Muscle of arm (tissue), 1 donor: ENCODE measurements at regions not wholly inside any gene's neighbourhood (a gene's known extent, or its start where the extent isn't known, plus 50 kb on each side); places are given as distances from the start of the nearest gene placed in this dataset.
"Not testable (repeated sequence)": the region's sequence is repeated elsewhere in the genome, so short reads cannot be mapped to it uniquely, and the experiment has no call there.

Experiments
- DNase-seq: peaks from one replicate; pipeline ENCODE4 v3.0.0-alpha.2; 2013

DNA sequence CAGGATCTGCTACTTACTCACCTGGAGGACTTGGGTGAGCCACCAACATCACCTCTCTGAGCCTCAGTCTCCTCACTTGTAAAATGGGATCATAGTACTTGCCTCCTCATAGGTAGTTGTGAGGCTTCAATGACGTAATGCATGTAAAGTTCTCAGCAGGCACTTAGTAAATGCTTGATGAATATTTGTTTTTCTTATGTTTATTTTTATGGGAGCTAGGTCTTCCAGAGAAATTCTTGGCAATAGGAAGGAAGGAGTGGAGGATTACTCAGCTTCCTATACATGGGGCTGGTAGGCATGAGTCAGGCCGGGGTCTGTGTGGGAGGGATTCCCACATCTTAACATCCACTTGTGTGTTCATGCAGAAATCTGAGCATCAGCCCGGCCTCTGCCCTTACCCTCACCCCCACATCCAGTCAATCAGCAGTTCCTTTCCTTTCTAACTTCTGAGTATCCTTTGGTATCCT, 95.4 kb upstream of the USP24 start:
- no peak for DNase-seq

DNA sequence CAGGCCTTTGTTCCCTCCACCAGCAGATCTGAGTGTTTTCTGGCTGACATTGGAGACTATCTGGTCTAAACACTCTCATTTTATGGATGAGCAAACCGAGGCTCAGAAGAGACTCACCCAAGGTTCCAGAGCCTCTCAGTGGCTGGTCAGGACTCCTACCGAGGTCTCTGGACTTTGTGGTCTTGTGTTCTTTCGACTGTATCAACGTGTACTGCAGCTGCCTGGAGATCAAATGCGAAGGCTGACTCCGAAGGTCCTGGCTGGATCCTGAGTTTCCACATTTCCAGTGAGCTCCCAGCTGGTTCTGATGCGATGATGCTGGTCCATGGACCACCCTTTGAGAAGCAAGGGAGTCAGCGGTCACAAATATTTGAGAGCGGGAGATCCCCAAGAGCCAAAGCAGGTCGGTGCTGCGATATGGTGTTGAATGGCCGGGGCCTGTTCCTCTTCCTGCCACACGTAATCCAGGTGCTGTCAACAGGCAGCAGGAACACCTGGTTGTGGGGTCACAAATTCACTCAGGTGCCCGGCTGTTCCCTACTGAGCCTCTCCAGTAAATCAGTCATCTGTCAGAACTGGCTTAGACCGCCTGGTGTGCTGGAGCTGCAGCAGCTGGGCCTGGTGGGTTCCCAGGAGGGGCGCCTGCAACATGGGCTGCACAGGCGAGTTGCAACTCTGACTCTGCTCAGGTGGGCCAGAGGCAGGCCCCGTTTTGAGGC, 94.8 kb upstream of the USP24 start:
- no peak for DNase-seq

DNA sequence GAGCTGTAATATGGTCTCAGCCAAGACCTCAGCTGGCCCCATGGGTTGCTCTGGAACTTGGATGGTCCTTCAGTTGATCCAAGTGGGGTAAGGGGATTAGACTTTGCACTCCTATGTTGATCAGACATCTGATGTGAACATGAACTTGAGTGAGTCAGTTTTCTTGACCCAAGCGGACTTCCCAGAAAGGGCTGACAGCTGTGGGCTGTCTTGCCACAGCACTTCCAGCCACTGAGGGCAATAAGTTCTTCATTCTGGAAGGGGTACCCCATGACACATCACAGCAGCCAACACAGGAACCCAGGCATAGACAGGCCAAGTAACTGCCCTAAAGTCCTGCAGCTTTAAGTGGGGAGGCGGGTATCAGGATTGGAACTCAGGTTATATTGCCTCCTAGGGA, 93.9 kb upstream of the USP24 start:
- DNase-seq, result no peak

DNA sequence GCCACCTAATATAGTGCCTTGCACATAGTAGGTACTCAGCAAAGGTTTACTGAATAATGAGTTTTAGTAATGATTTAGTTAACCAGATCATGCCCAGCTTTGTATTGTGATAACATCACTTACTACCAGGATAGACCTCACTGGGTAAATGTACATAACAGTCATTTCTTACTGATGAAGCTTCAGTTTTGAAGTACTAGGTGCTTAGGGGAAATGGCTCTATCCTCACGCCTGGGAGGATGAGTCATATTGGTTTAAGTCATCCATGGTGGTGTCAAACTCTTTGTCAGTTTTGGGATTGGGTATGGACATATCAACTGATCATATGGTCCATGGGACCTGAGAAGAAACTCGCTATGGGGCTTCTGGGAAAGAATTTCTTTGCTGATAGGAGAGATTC, 90.6 kb upstream of the USP24 start:
- no peak for DNase-seq

DNA sequence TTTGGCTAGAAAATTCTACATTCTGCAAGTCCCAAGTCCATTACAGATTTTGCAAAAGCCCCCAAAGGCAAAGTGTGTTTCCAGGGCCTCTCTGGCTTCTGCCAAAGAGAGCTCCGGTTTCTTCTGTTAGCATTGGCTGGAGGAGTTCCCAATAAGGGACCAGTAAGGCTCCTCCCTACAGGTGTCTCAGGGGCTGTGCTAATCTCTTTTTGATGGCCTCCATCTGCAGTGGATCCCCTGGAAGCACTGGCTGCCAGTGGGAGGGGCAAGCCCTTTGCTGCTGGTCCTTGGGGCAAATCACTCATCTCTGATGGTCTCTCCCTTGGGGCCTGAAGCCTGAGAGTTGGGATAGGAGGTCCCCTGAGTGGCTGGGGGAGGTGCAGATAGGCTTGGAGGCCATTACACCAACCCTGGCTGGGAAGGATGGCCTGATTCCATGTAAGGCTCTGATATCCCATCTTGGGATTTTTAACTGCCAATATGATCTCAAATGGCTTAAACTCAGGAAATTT, 89.1 kb upstream of the USP24 start:
- DNase-seq, result peak; percentile 91

DNA sequence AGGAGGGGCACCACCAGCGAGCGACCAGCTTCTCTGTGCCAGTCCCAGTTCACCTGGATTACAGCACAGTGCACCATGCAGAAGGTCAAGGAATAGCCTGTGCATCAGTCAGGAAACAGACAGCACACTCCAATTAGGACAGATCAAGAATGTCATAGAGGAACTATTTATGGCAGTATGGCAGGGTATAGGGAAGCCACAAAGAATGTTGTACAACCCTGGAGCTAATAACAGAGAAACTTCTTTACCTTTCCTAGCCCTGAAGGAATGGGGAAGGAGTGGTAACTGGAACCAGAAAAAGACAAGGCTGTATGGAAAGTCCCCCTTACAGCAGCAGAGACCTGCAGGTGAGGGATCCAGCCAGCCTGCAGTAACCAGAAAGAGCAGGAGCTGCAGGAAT, 87.8 kb upstream of the USP24 start:
- no peak for DNase-seq

DNA sequence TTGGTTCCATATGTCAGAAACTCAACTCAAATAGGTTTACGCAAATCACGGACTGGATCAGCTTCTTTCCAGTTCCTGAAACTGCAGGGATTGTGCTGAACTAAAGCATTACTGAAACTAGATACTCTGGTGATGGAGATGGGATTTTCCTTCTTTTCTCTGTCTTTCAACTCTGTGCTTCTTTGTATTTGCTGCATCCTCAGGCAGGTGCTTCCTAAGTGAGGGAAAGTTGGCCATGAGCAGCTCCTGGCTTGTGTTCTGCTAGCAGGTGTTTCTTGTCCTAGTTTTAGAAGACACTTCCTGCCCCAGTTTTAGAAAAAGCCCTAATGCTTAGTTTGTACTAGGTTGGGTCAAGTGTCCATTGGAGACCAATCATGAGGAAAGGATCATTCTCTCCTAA, 86.7 kb upstream of the USP24 start:
- DNase-seq, result peak; percentile 49

DNA sequence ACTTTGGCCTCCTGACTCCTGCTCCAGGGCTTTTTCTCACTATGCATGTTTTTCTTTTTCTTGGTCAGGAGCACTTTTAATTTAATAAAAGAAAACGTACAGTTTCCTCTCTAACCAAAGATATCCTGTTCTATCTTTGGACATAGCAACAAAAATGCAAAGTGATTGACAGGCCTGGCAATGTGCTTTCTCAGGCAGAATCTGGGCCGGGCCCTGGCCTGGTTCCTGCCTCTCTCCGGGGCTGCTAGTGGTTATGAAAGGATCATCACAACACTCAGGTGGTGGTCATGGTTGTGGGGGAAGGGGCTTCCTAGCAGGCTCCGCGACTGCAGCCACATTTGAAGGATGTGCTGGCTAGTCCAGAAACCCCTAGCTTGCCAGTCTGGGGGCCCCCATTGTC, 85.8 kb upstream of the USP24 start:
- no peak for DNase-seq

DNA sequence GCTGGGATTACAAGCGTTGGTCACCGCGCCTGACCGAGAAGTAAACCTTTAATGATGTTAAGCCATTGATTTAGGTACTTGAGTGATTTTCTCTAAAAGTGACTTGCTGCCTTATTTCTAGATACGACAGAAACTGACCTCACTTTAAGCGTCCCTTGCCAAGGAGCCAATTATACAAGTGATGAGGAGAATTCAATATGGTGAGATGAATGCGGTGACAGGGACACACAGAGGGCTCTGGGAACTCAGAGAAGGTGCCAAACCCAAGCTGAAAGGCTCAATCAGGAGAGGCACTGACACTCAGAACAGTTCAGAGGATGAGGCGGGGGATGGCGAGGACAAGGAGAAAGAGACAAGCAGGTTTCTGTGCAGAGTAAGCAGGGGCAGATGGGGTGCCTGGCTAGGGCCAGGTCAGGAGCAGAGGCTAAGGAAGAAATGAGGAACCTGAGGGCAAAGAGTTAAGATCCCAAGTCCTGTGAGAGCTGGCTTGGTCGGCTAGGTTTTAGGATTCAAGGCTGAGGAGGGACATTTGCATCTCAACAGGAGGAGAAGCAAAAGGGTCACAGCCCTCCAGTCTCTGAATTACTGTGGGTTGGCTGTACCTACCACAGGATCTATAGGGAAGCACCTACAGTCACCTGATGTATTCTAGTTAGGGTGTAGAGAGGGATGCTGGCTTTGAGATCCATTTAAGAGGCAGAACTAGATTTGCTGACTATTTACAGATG, 83.2 kb upstream of the USP24 start:
- no peak for DNase-seq

DNA sequence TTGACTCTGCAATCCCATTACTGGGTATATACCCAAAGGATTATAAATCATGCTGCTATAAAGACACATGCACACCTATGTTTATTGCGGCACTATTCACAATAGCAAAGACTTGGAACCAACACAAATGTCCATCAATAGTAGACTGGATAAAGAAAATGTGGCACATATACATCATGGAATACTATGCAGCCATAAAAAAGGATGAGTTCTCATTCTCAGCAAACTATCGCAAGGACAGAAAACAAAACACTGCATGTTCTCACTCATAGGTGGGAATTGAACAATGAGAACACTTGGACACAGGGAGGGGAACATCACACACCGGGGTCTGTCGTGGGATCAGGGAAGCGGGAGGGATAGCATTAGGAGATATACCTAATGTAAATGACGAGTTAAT, 81.1 kb upstream of the USP24 start:
- not testable (repeated sequence) for DNase-seq

DNA sequence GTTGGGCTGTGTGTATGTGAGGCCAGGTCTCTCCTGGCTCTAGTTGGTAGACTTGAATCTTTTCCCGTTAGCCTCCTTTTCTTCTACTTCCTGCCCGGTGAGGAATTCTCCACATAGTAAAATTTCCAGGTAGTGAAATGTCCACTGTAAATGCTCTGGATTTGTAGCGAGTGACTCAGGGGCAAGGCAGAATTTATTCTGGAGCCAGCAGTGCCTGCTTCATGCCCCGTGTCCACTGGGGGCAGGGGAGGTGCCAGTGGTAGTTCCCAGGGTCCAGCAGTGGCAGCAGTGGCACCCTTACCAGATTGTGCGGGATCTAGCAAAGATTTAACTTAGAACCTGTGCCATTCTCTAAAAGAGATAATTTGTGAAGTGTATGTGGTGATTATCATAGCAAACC, 74.5 kb upstream of the USP24 start:
- no peak for DNase-seq

DNA sequence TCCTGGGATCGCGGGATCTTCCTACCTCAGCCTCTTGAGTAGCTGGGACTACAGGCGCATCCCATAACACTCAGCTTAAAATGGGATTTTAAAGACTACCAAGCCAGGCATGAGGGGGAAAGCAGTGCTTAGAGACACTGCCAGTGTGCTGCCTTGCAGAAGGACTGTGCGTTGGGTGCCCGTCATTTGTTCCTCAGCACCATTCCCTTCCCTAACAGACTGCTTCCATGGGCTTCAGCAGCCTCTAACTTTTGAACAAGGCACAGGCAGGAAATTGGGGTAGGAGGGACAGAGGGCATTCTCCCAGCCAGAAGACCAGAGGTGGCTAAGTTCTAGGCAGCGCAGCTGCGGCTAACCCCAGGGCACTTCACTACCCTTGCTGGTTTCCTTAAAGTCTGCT, 73.9 kb upstream of the USP24 start:
- DNase-seq, result no peak

DNA sequence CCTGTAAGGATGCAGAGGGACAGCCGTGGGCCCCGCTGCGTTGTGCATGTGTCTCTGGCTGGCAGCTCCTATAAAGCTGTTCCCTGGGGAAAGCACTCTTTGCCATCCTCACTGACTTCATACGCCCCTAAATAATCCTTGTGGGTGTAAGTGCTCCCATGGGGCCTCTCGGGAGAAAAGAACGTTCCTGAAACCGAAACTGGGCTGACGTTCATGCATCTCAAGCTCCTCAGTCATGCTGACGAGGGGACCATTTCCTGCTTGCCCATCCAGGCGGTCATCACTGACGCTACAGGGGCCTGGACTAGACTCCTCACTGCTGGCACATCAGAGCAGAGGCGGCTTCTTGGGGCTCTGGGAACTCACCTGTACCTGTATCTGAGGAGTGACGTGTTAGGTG, 73.1 kb upstream of the USP24 start:
- DNase-seq, result no peak

DNA sequence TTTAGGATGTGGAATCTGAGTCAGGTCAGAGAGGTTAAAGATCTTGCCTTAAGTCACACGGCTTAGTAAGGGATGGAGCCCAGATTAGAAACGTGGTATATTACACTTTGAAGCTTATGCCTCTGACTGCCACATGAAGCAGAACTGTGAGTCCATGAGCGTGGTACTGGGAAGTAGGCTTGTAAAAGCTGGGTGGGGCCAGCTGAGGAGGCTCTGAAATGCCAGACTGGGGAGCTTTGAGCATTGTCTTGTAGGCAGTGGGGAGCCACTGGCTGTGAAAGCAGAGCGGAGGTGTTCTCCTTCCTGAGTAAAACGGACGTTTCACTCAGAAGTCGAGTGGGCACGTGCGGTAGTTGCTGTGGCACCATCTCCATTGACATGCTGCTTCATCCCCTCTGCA, 72.6 kb upstream of the USP24 start:
- DNase-seq, result no peak

DNA sequence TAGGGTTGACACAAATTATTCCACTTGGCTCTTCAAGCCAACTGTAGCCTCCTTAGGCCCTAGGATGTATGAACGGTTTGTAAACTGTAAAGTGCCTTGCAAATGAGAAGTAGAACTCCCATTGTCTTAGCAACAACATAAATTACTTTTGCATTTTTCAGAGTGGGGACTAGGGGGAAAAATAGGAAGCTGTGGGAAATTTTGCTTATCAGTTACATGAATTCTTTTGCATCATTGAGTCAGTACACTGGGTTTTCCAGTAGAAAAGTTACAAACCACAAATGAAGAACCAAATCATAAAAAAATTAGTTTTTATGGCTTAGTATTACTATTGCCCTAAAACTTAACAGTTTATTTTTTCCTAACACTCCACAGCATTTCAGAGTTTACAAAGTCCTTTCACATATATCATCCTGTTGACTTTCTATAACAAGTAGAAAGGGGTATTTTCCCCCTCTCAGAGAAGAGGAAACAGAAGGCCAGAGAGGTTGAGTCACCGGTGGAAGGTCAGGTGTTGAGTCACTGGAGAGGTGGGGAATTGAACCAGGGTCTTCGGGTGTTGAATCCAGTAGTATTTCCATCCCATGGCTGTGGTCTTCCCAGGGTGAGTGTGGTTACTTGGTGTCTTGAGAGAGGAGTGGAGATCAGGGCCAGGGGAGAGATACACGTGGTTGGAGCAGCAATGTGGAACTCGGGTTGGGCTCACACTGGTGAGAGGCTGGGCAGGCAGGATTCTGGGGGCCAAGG, 71.9 kb upstream of the USP24 start:
- DNase-seq, result no peak

DNA sequence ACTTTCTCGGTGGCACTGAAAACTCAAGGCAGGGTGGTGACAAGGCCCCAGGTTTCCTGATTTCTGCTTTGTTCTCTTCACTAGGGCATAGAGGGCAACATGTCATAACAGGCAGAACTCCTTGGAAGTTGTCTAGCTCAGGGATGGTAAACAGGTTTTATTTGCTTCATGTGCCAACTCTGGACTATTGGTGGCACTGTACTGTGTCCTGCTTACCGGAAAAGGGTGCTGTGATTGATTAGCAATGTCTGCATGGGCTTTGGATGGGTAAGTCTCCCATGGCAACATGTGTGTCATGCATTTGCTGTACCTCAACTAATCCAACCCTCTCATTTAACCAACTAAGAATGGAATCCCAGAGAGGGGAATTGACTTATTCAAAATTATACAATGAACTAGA, 70.7 kb upstream of the USP24 start:
- DNase-seq, result no peak

DNA sequence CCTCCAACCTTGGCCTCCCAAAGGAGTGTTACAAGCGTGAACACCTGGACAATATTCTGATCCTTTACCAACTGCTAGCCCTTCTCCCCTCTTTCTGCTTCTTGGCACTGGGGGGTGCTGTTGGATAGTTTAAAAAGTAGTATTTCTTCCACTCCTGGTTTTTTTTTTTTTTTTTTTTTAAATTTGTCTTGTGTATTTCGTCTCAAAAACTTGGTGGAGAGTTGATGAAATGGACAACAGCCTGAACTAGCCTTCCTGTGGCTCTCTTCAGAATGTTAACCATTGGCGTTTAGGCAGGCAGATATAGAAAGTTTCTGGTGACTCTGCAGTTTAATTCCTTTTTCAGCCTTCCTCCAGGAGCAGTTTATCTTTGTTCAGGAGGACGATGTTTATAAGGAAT, 69.7 kb upstream of the USP24 start:
- DNase-seq, result peak; percentile 51

DNA sequence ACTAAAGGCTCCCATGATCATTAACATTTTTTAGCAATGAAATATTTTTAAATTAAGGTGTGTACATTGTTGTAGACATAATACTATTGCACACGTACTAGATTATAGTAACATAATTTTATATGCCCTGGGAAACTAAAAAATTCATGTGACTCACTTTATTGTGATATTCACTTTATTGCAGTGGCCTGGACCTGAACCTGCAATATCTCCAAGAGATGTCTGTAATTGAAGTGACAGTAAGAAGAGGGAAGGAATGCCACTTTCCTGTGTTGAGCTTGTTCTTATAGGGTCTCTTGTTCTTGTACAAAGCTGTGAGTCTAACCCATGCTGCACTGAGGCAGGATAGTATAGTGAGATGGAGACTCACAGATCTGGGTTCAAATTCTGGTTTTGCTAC, 66.9 kb upstream of the USP24 start:
- DNase-seq, result no peak

DNA sequence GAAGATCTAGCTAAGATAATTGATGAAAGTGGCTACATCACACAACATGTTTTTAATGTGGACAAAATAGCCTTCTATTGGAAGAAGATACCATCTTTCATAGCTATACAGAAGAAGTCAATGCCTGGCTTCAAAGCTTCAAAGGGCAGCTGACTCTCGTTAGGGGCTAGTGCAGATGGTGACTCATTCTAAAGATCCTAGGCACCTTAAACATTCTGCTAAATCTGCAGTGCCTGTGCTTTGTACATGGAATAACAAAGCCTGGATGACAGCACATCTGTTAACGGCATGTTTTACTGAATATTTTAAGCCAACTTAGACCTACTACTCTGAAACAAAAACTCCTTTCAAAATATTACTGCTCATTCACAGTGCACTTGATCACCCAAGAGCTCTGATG, 65.6 kb upstream of the USP24 start:
- no peak for DNase-seq

DNA sequence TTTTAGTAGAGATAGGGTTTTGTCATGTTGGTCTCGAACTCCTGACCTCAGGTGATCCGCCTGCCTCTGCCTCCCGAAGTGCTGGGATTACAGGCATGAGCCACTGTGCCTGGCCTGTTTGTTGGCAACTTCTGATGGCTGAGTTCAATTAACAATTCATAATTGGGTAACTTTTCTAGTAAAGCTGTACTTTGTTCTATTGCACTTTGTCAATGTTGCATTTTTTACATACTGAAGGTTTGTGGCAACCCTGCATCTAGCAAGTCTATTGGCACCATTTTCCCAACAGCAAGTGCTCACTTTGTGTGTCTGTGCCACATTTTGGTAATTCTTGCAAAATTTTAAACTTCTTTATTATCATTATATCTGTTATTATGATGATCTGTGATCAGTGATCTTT, 64.5 kb upstream of the USP24 start:
- DNase-seq, result no peak

DNA sequence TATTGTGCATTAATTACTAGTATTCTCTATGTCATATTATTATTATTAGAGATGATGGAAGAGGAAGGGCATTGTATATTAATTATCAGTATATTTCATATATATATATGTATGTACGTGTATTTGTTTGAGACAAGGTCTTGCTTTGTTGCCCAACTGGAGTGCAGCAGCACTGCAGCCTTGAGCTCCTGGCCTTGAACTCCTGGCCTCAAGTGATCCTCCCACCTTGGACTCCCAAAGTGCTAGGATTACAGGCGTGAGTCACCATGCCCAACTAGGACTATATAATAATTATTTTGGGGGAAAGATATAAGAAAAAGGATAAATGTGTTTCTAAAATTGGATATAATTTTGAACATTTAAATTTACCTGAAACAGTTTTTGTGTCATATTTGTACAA, 63.2 kb upstream of the USP24 start:
- DNase-seq, result no peak

DNA sequence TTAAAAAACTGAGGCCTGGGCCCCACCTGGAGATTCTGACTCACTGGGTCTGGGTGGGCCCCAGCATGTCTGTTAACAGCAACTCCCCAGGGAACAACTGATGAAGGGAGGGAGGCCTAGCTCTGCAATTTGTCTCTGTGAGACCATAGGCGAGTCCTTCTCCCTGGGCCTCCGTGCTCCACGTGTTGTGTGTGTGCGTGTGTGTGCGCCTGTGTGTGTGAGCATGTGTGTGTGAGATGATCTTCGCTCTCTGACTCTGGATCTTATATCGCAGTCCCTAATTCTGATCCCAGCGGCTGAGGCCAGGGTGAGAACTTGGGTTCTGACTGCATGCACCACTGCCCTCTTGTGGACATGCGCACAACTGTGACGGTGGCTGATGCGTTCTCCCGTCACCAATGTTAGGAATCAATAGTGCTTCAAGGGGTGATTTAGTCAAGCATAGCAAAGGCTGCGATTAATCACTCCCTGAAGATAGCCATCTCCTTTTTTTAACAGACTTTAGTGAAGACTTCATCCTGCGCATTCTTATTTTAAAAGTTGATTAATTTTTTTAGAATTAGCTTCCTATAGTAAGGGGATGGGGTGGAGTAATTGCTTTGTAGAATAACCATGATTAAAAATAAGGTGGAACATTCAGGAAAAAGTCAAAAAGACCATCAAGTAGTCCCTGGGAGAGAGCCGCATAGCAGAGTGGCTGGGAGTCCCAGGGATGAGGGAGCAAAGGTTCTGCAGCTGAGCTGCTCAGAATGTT, 62.4 kb upstream of the USP24 start:
- DNase-seq, result peak; percentile 85
